SK-N-SH treated with all-trans-retinoic acid at 6 μM for 48 hours (cell line): ENCODE measurements at regions not wholly inside any gene's neighbourhood (a gene's known extent, or its start where the extent isn't known, plus 50 kb on each side); places are given as distances from the start of the nearest gene placed in this dataset.

ENCODE experiments used
- ZFP30 ChIP-seq: fragments of 450-650 bp; formaldehyde crosslinking; IDR thresholded peaks from 2 replicates; pipeline ENCODE4 v1.5.0; 2022; ENCODE audit warnings: mild to moderate bottlenecking, moderate library complexity
- ZNF8 ChIP-seq: fragments of 450-650 bp; formaldehyde crosslinking; IDR thresholded peaks from 2 replicates; pipeline ENCODE4 v1.5.0; 2020; ENCODE audit warnings: mild to moderate bottlenecking, moderate library complexity
- TF ChIP-seq, protein P1 (sequence below): fragments of 250-450 bp; sonication (Bioruptor Pico); IDR thresholded peaks from 2 replicates; pipeline ENCODE4 v1.8.0; 2020; ENCODE audit warnings: mild to moderate bottlenecking, moderate library complexity, borderline replicate concordance

DNA sequence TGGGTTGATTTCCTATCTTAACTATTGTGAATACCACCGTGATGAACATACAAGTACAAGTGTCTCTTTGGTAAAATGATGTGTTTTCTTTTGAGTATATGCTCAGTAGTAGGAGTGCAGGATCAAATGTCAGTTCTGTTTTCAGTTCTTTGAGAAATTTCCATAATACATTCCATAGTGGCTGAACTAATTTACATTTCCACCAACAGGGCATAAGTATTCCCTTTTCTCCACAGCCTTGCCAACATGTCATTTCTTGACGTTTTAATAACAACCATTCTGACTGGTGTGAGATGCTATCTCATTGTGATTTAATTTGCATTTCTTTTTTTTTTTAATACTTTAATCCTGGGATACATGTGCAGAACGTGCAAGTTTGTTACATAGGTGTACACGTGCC lies 268.8 kb downstream of the CENPW start:
- no peak for TF ChIP-seq ZNF8
- TF ChIP-seq, protein P1, sequence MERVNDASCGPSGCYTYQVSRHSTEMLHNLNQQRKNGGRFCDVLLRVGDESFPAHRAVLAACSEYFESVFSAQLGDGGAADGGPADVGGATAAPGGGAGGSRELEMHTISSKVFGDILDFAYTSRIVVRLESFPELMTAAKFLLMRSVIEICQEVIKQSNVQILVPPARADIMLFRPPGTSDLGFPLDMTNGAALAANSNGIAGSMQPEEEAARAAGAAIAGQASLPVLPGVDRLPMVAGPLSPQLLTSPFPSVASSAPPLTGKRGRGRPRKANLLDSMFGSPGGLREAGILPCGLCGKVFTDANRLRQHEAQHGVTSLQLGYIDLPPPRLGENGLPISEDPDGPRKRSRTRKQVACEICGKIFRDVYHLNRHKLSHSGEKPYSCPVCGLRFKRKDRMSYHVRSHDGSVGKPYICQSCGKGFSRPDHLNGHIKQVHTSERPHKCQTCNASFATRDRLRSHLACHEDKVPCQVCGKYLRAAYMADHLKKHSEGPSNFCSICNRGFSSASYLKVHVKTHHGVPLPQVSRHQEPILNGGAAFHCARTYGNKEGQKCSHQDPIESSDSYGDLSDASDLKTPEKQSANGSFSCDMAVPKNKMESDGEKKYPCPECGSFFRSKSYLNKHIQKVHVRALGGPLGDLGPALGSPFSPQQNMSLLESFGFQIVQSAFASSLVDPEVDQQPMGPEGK (CRISPR knock-in tag), result no peak
- no peak for TF ChIP-seq ZFP30 (CRISPR knock-in tag)
